NCI-H1694 treated with DMSO at 0.1 percent for 48 hours (cell line): ENCODE measurements at regions not wholly inside any gene's neighbourhood (a gene's known extent, or its start where the extent isn't known, plus 50 kb on each side); places are given as distances from the start of the nearest gene placed in this dataset.
"Not testable (repeated sequence)": the region's sequence is repeated elsewhere in the genome, so short reads cannot be mapped to it uniquely, and the experiment has no call there.

Experiments
- DNase-seq: peaks from one replicate; lab custom pipeline; 2025; lab: John Stamatoyannopoulos, UW

DNA sequence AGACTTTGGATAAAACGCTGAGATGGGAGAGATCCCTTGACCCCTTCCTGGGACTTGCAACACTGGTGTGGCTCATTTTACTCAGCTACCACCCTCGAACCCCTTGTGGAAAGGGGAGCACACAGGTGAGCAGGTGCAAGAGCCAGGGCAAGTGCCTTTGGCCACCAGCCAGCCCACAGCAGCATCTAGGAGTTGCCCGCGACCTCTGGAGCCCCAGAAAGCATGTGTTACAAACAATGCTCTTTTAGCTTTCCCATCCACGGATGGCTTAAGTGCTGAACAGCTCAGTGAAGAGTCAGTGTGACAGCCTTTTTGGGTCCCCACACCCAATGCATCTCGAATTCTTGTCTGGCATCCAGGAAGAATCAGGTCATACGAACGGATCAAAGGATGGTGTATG, 197.8 kb downstream of the MEMO1 start:
- no peak for DNase-seq

DNA sequence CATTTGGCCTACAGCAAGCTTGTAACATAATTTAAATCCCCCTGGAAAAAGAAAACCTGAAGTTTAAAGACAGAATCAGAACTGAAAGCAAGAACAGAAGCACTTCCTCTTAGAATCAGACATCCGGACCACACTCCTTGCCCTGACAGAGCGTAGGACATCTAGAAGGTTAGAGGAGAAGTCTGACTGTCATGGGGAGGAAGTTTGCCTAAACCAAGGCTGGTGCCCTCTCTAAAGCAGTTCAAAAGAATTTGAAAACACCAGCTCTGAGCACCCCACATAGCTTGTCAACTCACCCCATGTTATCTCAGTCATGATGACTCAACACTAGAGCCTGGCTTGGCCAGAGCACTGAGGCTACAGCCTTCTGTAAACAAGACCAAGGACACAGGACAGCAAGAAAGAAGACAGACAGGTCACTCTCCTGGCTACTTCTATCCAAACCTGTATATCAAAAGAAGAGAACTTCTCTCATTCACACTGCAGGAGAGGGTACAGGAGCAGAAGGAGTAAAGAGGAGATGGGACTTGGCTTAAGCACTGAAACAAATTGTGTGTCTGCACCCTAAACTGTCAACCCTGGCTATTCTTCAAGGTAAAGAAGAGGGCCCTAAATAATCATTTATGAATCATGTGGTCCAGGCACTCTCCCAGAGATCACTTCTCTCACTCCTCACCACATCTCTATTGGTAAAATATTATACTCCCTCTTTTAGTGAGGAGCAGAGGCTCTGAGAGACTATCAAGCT, 198.6 kb downstream of the MEMO1 start:
- DNase-seq = no peak

GRCh38 chr2:31811482-31811881, 199.3 kb downstream of the MEMO1 start:
- DNase-seq = no peak

DNA sequence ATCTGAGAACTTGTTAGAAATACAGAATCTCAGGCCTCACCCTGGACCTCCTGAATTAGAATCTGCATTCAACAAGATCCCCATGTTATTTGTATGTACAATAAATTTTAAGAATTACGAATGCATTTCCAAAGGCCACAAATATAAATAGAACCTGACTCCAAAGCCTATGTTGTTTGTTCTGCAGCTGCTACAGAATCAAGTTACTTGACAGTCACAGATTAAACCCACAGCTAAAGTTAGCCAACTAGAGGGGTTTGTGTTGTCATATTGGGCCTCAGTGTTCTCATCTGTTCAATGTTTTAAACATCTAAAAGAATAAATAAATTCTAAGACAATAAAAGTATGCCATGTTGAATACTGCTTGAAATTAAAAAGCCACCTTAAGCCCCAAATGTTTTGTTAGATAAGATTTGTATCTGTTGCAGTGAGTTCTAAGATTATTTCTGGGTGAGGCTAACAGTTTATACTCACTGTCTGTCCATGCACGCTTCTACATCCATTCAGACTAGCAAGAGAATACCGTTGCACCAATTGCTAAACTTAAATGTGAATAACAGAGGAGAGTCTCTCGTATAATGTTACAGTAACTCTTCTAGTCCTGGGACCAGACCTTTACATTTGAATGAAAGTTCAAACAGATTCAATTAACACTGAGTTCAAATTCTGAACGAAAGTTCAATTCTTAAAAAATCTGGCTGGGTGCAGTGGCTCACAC, 200.4 kb downstream of the MEMO1 start:
- DNase-seq = no peak

GRCh38 chr2:31805688-31806087, 205.1 kb downstream of the MEMO1 start:
- no peak for DNase-seq

DNA sequence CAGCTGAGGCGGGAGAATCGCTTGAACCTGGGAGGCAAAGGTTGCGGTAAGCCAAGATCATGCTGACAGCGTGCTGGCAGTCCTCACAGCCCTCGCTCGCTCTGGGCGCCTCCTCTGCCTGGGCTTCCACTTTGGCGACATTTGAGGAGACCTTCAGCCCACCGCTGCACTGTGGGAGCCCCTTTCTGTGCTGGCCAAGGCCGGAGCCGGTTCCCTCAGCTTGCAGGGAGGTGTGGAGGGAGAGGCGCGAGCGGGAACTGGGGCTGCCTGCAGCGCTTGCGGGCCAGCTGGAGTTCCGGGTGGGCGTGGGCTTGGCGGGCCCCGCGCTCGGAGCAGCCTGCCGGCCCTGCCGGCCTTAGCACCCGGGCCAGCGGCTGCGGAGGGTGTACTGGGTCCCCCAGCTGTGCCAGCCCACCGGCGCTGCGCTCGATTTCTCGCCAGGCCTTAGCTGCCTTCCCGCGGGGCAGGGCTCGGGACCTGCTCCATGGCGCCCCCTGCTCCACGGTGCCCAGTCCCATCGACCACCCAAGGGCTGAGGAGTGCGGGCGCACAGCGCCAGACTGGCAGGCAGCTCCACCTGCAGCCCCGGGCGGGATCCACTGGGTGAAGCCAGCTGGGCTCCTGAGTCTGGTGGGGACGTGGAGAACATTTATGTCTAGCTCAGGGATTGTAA, 207.2 kb downstream of the MEMO1 start:
- not testable (repeated sequence) for DNase-seq

DNA sequence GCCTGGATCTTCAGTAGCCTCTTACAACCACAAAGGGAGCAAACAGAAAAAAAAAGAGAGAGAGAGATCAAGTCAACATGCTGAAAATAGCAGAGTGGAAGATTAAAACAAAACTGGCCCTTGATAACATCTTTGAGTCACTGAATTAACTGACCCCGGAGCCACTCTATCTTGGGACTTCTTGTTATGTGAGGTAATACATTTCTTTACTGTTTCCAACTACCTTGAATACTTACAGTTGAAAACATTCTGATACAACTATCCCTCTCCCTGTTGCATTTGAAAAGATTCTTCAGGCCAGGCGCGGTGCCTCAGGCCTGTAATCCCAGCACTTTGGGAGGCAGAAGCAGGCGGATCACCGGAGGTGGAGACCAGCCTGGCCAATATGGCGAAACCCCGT, 208.1 kb downstream of the MEMO1 start:
- no peak for DNase-seq

- DNase-seq = not testable (repeated sequence)
These were observed 211.5 kb downstream of the MEMO1 start for GRCh38 chr2:31799282-31799681.

GRCh38 chr2:31788273-31788672, 207.5 kb upstream of the SRD5A2 start:
- DNase-seq = no peak

DNA sequence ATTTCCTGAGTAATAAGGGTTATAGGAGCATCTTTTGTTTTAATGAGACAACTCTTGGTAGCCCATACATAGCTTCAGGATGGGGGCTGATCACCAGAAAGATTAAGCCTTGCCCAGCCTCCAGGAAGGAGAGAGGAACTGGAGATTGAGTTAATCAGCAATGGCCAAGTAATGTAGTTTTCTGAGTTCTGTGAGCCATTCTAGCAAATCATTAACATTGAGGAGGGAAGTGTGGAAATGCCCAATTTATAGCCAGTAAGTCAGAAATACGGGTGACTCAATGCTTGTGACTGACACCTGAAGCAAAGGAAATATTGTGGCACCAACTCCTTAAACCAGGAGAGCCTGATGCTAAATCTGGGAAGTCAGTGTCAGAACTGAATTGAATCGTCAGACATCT, 205.1 kb upstream of the SRD5A2 start:
- no peak for DNase-seq

GRCh38 chr2:31784868-31785267, 204.1 kb upstream of the SRD5A2 start:
- no peak for DNase-seq

DNA sequence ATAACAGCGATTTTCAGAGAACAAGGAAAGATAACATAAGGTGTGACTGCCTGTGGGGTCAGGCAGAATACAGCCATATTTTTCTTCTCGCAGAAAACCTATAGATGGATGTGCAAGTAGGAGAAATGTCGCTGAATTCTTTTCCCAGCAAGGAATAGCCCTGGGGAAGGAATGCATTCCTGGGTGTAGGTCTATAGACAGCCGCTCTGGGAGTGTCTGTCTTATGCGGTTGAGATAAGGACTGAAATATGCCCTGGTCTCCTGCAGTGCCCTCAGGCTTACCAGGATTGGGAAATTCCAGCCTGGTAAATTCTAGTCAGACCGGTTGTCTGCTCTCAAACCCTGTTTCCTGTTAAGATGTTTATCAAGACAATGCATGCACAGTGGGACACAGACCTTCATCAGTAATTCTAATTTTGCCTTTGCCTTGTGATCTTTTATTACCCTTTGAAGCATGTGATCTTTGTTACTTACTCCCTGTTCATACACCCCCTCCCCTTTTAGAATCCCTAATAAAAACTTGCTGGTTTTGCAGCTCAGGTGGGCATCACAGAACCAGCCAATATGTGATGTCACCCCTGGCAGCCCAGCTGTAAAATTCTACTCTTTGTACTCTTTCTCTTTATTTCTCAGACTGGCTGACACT, 202.8 kb upstream of the SRD5A2 start:
- DNase-seq = not testable (repeated sequence)

- DNase-seq = no peak
These were observed 197.4 kb upstream of the SRD5A2 start for GRCh38 chr2:31778153-31778552.

GRCh38 chr2:31770741-31771140, 190.0 kb upstream of the SRD5A2 start:
- DNase-seq = no peak

- DNase-seq = no peak
These were observed 184.6 kb upstream of the SRD5A2 start for GRCh38 chr2:31765078-31765945.

DNA sequence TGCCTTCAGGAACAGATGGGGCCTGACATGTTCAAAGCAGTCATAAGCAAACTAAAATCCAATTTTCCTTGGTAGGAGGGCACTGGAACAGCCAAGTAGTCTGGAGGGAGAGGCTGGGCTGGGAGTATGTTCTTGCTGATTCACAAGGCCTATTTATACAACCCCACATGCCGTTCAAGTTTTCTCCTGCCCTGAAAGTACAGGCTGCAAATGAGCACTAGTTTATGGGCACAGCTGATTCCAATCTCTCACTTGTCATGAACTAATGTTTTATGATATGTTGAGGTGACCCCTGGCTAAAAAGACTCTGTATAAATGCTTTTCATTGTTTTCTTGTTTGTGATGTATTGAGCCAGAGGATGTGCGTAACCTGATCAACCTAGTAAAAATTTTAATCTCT, 183.4 kb upstream of the SRD5A2 start:
- no peak for DNase-seq

DNA sequence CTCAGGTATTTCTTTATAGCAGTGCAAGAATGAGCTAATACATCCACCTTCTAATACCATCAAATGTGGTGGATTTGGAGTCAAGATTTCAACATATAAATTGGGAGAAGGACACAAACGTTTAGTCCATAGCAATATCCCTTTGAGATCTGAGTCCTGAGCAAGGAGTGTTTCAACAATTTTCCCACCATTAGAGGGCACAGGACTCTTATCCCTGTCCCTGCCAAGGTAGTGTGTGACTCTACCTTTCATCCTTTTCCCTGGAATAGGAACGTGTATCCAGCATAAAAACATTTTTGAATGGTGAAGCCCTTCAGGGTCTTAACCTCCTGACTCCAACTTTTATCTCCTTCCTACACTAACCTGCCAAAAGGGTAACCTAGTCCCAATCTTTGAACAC, 181.3 kb upstream of the SRD5A2 start:
- no peak for DNase-seq

DNA sequence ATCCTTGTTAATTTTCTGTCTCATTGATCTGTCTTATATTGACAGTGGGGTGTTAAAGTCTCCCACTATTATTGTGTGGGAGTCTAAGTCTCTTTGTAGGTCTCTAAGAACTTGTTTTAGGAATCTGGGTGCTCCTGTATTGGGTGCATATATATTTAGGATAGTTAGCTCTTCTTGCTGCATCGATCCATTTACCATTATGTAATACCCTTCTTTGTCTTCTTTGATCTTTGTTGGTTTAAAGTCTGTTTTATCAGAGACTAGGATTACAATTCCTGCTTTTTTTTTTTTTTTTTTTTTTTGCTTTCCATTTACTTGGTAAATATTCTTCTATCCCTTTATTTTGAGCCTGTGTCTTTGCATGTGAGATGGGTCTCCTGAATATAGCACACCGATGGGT, 176.6 kb upstream of the SRD5A2 start:
- DNase-seq = not testable (repeated sequence)

DNA sequence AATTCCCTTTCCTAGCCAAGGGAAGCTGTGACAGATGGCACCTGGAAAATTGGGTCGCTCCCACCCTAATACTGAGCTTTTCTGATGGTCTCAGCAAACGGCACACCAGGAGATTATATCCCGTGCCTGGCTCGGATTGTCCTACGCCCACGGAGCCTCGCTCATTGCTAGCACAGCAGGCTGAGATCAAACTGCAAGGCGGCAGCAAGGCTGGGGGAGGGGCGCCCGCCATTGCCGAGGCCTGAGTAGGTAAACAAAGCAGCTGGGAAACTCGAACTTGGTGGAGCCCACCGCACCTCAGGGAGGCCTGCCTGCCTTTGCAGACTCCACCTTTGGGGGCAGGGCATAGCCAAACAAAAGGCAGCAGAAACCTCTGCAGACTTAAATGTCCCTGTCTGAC, 168.0 kb upstream of the SRD5A2 start:
- not testable (repeated sequence) for DNase-seq

DNA sequence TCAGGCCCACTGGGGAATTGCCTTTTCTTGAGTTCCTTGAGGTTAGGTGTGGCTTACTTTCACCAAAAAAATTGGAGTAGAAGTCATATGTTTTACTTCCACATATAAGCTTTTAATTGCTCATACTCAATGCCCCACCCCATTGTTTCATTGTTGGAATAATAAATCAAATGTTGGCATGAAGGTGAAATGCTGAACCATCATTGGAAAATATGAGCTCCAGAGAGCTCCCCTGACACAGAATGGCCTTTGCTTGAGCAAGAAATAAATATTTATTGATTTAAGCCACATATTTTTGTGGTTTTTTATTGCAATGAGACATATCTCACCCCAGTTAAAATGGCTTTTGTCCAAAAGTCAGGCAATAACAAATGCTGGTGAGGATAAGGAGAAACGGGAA, 167.3 kb upstream of the SRD5A2 start:
- DNase-seq = no peak

GRCh38 chr2:31739161-31739560, 158.4 kb upstream of the SRD5A2 start:
- DNase-seq = no peak
